Activated naive CD8-positive, alpha-beta T cell treated with anti-CD3 and anti-CD28 coated beads, Interleukin-2, amount 10 ng/mL, durations not matched to agents 7 days and 5 days (primary cell): ENCODE measurements at regions not wholly inside any gene's neighbourhood (a gene's known extent, or its start where the extent isn't known, plus 50 kb on each side); places are given as distances from the start of the nearest gene placed in this dataset.
A peak's percentile ranks its signal among the peaks of the same experiment; 100 is the strongest.

ENCODE experiments used
- ATAC-seq: fragments of 150-1000 bp; cut with Tn5 transposase; one replicate; pipeline ENCODE4 v1.10.0; 2021; ENCODE audit warnings: low read depth, moderate library complexity
- POLR2A ChIA-PET: fragments of 350-600 bp; sonication (Branson Sonifier 250); formaldehyde crosslinking; loops from one replicate; lab custom pipeline; 2021; ENCODE audit warnings: antibody characterized with exemption; lab: Charles Lee
- DNase-seq: peaks from one replicate; pipeline ENCODE4 v3.0.0; 2021
- H3K27ac Mint-ChIP-seq: one replicate; pipeline ENCODE4 v1.8.0; 2022; ENCODE audit warnings: mild to moderate bottlenecking, mixed read lengths
- H3K27me3 Mint-ChIP-seq: one replicate; pipeline ENCODE4 v1.8.0; 2022; ENCODE audit warnings: mild to moderate bottlenecking, moderate library complexity, mixed read lengths
- H3K36me3 Mint-ChIP-seq: one replicate; pipeline ENCODE4 v1.8.0; 2021; ENCODE audit warnings: mild to moderate bottlenecking, mixed read lengths
- H3K4me1 Mint-ChIP-seq: one replicate; pipeline ENCODE4 v1.8.0; 2021; ENCODE audit warnings: mixed read lengths
- H3K4me3 Mint-ChIP-seq: one replicate; pipeline ENCODE4 v1.8.0; 2022; ENCODE audit warnings: mild to moderate bottlenecking, moderate library complexity, mixed read lengths
- H3K9me3 Mint-ChIP-seq: one replicate; pipeline ENCODE4 v1.8.0; 2021; ENCODE audit warnings: mixed read lengths

DNA sequence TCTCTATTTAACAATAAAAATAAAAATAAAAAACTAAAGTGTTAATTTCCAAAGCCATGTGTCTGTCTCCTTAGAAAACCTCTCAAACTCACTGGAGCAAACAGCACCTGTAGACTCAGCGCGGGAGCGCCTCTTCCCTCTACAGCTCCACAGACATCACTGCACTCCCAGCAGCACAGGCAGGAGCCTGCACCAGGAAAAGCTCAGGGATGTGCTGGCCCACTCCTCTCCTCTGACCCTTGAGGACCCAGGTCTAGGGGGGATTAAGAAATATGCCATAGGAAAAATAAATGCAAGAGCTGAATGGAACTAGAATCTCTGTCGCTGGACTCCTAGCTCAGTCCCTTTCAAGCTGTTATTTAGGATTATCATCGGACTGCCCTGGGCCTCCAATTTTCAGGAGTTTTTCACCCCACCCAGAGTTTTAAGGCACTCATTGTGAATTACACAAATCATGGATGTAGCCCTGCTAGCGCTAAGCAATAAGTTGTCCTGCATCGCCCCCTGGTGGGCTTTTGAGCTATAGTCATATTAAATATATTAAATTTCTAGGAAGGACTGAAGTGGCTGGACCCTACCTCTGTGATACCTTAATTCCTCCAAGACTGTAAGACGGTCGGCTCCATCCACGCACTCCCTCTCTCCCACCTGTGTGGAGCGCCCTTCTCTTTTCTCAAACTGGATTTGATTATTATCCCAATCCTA, 333.9 kb downstream of the UQCRFS1 start:
- H3K4me3 Mint-ChIP-seq, result no peak overlapping the region
- H3K27ac Mint-ChIP-seq, result no peak overlapping the region
- no peaks in the 10 kb centered on the region for H3K4me1 Mint-ChIP-seq
- peak; percentile 47 for ATAC-seq
- no peaks in the 10 kb centered on the region for H3K36me3 Mint-ChIP-seq
- H3K9me3 Mint-ChIP-seq, result no peaks in the 10 kb centered on the region
- POLR2A ChIA-PET, result no interaction called here
- peak; percentile 53 for DNase-seq
- H3K27me3 Mint-ChIP-seq, result no peaks in the 10 kb centered on the region

DNA sequence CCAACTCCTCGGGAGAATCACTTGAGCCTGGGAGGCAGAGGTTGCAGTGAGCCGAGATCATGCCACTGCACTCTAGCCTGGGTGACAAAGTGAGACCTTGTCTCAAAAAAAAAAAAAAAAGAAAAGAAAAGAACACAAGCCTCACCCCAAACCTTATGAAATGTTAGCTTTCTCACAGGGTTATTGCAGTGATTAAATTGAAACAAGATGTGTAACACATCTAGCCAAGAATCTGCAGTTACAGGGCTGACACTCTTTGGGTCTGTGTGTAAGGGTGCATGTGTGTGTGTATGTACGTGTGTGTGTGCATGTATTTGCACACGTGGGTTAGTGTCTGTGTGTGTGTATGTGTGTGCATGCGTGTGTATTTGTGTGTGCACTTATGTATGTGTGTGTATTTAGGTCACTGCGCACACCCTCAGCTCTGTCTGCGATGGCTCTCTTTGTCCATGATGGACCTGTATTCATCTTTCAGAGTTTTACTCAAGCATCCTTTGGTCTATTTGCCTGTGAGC, 336.3 kb downstream of the UQCRFS1 start:
- DNase-seq, result no peak
- H3K27ac Mint-ChIP-seq, result no peak overlapping the region
- no peaks in the 10 kb centered on the region for H3K36me3 Mint-ChIP-seq
- no peaks in the 10 kb centered on the region for H3K27me3 Mint-ChIP-seq
- no peak for ATAC-seq
- H3K4me3 Mint-ChIP-seq, result no peak overlapping the region
- POLR2A ChIA-PET, result no interaction called here
- H3K9me3 Mint-ChIP-seq, result no peaks in the 10 kb centered on the region
- H3K4me1 Mint-ChIP-seq, result no peaks in the 10 kb centered on the region

GRCh38 chr19:28874742-28875141, 338.2 kb downstream of the UQCRFS1 start:
- H3K4me1 Mint-ChIP-seq, result no peaks in the 10 kb centered on the region
- DNase-seq (no peak), ATAC-seq (no peak)
- no peaks in the 10 kb centered on the region for H3K27me3 Mint-ChIP-seq
- no peak overlapping the region for H3K27ac Mint-ChIP-seq
- POLR2A ChIA-PET, result no interaction called here
- H3K36me3 Mint-ChIP-seq, result no peaks in the 10 kb centered on the region
- H3K9me3 Mint-ChIP-seq, result no peaks in the 10 kb centered on the region
- no peak overlapping the region for H3K4me3 Mint-ChIP-seq

- ATAC-seq (no peak), DNase-seq (no peak)
- Mint-ChIP-seq H3K4me1 (no peaks in the 10 kb centered on the region), H3K27ac (no peak overlapping the region), H3K36me3 (no peaks in the 10 kb centered on the region), H3K9me3 (peaks cover 2% of the 10 kb centered on the region), H3K4me3 (no peak overlapping the region), H3K27me3 (no peaks in the 10 kb centered on the region)
- POLR2A ChIA-PET, result no interaction called here
These were observed 339.6 kb downstream of the UQCRFS1 start for GRCh38 chr19:28873301-28873700.

DNA sequence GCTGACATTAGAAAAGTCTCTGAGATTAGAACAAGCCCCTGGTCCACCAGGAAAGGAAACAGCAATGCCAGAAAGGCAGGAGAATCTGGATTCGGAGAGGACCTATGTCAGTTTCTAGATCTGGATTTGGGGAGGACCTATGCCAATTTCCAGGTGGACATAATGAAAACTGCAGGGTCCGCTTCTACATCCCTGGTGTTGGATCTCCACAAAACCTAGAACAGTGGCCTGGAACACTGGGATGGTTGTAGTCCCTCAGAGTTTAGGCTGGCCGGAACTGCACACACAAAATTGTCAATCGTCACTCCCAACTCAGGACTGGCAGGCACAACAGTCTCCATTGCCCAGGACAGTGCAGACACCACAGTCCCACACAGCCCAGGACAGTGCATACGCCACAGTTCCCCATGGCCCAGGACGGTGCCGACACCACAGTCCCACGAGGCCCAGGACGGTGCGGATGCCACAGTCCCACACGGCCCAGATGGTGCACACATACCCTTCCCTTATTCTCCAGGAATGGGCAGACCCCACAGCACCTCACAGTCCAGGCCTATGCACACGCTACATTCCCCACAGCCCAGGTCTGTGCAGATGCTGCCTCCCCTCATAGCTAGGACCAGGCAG, 341.7 kb downstream of the UQCRFS1 start:
- H3K4me1 Mint-ChIP-seq, result no peaks in the 10 kb centered on the region
- peaks cover 4% of the 10 kb centered on the region for H3K9me3 Mint-ChIP-seq
- no peaks in the 10 kb centered on the region for H3K36me3 Mint-ChIP-seq
- H3K4me3 Mint-ChIP-seq, result no peak overlapping the region
- POLR2A ChIA-PET, result no interaction called here
- H3K27ac Mint-ChIP-seq, result no peak overlapping the region
- H3K27me3 Mint-ChIP-seq, result no peaks in the 10 kb centered on the region
- ATAC-seq, result no peak
- DNase-seq, result no peak

- Mint-ChIP-seq H3K36me3 (no peaks in the 10 kb centered on the region), H3K4me1 (no peaks in the 10 kb centered on the region), H3K27me3 (no peaks in the 10 kb centered on the region), H3K4me3 (no peak overlapping the region), H3K9me3 (peaks cover 4% of the 10 kb centered on the region), H3K27ac (no peak overlapping the region)
- ATAC-seq, result no peak
- DNase-seq, result no peak
- POLR2A ChIA-PET, result no interaction called here
These were observed 343.5 kb downstream of the UQCRFS1 start for GRCh38 chr19:28869459-28869858.

- peaks cover 4% of the 10 kb centered on the region for H3K9me3 Mint-ChIP-seq
- H3K4me3 Mint-ChIP-seq, result no peak overlapping the region
- POLR2A ChIA-PET, result no interaction called here
- H3K27ac Mint-ChIP-seq, result no peak overlapping the region
- H3K4me1 Mint-ChIP-seq, result no peaks in the 10 kb centered on the region
- no peaks in the 10 kb centered on the region for H3K27me3 Mint-ChIP-seq
- DNase-seq (no peak), ATAC-seq (no peak)
- no peaks in the 10 kb centered on the region for H3K36me3 Mint-ChIP-seq
These were observed 344.1 kb downstream of the UQCRFS1 start for GRCh38 chr19:28868836-28869235.

DNA sequence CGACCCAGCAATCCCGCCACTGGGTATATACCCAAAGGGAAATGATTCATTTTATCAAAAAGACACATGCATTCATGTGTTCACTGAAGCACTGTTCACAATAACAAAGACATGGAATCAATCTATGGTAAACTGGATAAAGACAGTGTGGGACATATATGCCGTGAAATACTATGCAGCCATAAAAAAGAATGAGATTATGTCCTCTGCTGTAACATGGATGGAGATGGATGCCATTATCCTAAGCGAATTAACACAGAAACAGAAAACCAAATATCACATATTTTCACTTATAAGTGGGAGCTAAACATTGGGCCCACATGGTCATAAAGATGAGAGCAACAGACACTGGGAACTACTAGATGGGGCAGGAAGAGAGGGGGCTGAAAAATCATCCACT, 345.0 kb downstream of the UQCRFS1 start:
- ATAC-seq (no peak), DNase-seq (no peak)
- H3K4me3 Mint-ChIP-seq, result no peak overlapping the region
- H3K27me3 Mint-ChIP-seq, result no peaks in the 10 kb centered on the region
- H3K4me1 Mint-ChIP-seq, result no peaks in the 10 kb centered on the region
- no peaks in the 10 kb centered on the region for H3K36me3 Mint-ChIP-seq
- H3K9me3 Mint-ChIP-seq, result peaks cover 4% of the 10 kb centered on the region
- no peak overlapping the region for H3K27ac Mint-ChIP-seq
- POLR2A ChIA-PET, result no interaction called here

DNA sequence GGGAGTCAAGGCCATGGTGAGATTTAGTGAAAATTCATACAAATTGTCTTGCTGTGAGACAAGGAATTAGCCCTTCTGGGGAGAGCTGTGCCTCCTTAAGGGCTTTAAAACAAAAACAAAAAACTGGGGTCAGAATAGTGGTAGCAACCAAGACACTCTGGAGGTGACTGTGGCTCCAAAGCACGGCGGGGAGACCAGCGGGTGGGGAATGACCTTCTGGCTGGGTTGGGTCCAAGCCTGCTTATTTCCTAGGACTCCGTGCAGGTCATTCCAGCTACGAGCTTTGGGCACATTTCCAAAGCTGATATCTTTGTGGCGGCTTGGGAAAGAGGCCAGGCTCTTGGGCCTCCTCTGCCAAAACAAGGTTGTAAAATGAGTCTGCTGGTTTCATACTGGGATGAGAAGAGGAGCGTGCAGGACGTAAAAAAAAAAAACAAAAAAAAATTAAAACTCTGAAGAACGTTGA, 348.3 kb downstream of the UQCRFS1 start:
- Mint-ChIP-seq H3K27ac (no peak overlapping the region), H3K36me3 (no peaks in the 10 kb centered on the region), H3K4me3 (no peak overlapping the region), H3K4me1 (peaks cover 5% of the 10 kb centered on the region), H3K27me3 (peaks cover 2% of the 10 kb centered on the region), H3K9me3 (peaks cover 4% of the 10 kb centered on the region)
- no peak for ATAC-seq
- POLR2A ChIA-PET, result no interaction called here
- no peak for DNase-seq

DNA sequence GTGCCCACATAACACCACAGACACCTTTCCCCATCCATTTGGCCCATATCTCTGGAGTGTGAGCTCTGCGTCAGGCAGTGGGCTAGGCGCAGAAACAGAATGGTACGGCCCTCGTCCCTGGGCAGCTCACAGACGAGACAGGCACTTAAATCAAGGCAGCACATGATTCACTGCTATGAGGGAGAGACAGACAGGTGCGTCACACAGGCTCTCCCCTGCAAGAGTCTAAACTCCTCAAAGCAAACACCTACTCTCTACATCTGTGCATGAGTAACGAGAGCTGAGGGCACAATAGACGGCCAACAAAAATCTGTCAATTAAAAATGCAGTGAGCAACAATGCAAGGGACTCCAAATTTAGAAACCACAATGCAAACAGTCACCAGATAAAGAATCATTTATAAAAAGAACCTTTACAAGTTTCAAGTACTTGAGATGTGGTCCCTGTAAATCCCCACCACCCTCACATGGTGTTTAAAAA, 348.9 kb downstream of the UQCRFS1 start:
- Mint-ChIP-seq H3K9me3 (peaks cover 4% of the 10 kb centered on the region), H3K4me1 (peaks cover 7% of the 10 kb centered on the region), H3K4me3 (no peak overlapping the region), H3K36me3 (no peaks in the 10 kb centered on the region), H3K27ac (no peak overlapping the region), H3K27me3 (peaks cover 2% of the 10 kb centered on the region)
- no peak for DNase-seq
- ATAC-seq, result no peak
- POLR2A ChIA-PET, result no interaction called here

GRCh38 chr19:28862238-28862637, 350.7 kb downstream of the UQCRFS1 start:
- no peak overlapping the region for H3K27ac Mint-ChIP-seq
- H3K27me3 Mint-ChIP-seq, result peaks cover 2% of the 10 kb centered on the region
- no peak overlapping the region for H3K4me3 Mint-ChIP-seq
- POLR2A ChIA-PET, result no interaction called here
- no peak for ATAC-seq
- no peaks in the 10 kb centered on the region for H3K36me3 Mint-ChIP-seq
- DNase-seq, result no peak
- H3K4me1 Mint-ChIP-seq, result peaks cover 7% of the 10 kb centered on the region
- no peaks in the 10 kb centered on the region for H3K9me3 Mint-ChIP-seq

DNA sequence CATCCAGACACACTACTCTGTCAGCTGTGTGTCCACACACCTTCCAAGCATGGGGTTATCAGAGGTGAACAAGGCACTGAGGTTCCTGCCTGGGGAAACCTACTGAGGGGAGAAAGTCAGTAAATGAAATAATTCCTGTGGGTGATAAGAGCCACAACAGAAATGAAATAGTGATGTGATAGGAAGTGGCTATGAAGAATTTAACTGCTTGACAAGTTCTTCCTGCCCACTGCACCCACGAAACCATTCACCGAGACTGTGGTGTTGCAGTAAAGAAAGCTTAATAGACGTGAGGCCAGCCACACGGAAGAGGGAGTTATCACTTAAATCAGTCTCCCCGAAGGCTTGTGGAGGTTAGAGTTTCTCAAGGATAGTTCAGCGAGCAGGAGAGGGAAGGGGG, 353.1 kb downstream of the UQCRFS1 start:
- no peak overlapping the region for H3K4me3 Mint-ChIP-seq
- POLR2A ChIA-PET, result no interaction called here
- H3K36me3 Mint-ChIP-seq, result no peaks in the 10 kb centered on the region
- H3K27me3 Mint-ChIP-seq, result peaks cover 5% of the 10 kb centered on the region
- no peak overlapping the region for H3K27ac Mint-ChIP-seq
- DNase-seq (no peak), ATAC-seq (no peak)
- peaks cover 2% of the 10 kb centered on the region for H3K9me3 Mint-ChIP-seq
- H3K4me1 Mint-ChIP-seq, result peaks cover 7% of the 10 kb centered on the region

DNA sequence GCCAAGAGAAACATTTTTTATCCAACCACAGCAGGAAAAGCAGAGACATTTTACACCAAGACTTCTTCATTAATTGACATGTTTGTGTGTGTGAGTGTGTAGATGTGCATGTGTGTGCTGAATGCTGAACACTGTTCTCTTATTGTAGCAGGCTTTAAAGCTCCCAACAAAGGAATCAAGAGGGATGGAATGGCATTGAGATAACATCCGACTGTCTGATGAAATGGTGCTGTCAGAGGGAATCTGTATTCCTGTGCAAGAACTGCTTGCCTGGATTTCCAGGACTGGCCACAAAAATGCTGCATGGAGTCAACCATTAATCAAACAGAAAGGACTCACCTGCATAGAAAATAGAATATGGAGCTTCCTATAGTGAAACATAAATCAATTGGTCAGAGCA, 354.0 kb downstream of the UQCRFS1 start:
- POLR2A ChIA-PET, result no interaction called here
- peaks cover 2% of the 10 kb centered on the region for H3K9me3 Mint-ChIP-seq
- peaks cover 5% of the 10 kb centered on the region for H3K27me3 Mint-ChIP-seq
- H3K27ac Mint-ChIP-seq, result no peak overlapping the region
- H3K4me3 Mint-ChIP-seq, result no peak overlapping the region
- DNase-seq, result no peak
- no peaks in the 10 kb centered on the region for H3K36me3 Mint-ChIP-seq
- no peak for ATAC-seq
- H3K4me1 Mint-ChIP-seq, result peaks cover 7% of the 10 kb centered on the region

DNA sequence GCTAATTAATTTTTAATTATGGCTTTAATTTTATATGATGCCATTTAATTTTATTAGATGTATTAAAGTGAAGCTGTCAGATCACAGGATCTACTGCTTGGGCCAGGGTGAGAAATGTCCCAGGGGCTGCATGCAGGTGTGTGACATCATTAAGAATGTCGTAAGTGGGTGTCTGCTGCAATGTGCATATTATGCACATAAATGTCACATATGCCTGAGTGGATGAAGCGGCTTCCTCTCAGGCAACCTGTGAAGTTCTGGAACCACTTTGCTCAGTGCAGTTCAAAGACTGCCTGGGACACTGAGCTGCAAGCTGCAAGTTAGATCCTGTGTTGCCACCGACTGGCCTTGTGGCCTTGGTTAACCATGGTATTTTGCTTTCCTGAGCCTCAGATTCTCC, 355.0 kb downstream of the UQCRFS1 start:
- peaks cover 7% of the 10 kb centered on the region for H3K4me1 Mint-ChIP-seq
- H3K4me3 Mint-ChIP-seq, result no peak overlapping the region
- POLR2A ChIA-PET, result no interaction called here
- H3K27me3 Mint-ChIP-seq, result peaks cover 5% of the 10 kb centered on the region
- H3K9me3 Mint-ChIP-seq, result peaks cover 2% of the 10 kb centered on the region
- ATAC-seq (no peak), DNase-seq (no peak)
- H3K27ac Mint-ChIP-seq, result no peak overlapping the region
- H3K36me3 Mint-ChIP-seq, result no peaks in the 10 kb centered on the region
